Progenitor cell of endocrine pancreas (in vitro differentiated cells): ENCODE measurements at regions not wholly inside any gene's neighbourhood (a gene's known extent, or its start where the extent isn't known, plus 50 kb on each side); places are given as distances from the start of the nearest gene placed in this dataset.
"Not testable (repeated sequence)": the region's sequence is repeated elsewhere in the genome, so short reads cannot be mapped to it uniquely, and the experiment has no call there.

Source experiments
- DNase-seq: peaks from one replicate; pipeline ENCODE4 v3.0.0; 2021; ENCODE audit warnings: low spot score; ENCODE audit not compliant: unreplicated experiment
- H3K27ac Mint-ChIP-seq: 2 replicates; pipeline ENCODE4 v1.8.0; 2021; ENCODE audit warnings: mild to moderate bottlenecking, moderate library complexity, mixed read lengths
- H3K27me3 Mint-ChIP-seq: 2 replicates; pipeline ENCODE4 v1.8.0; 2021; ENCODE audit warnings: mixed read lengths
- H3K36me3 Mint-ChIP-seq: 2 replicates; pipeline ENCODE4 v1.8.0; 2022; ENCODE audit warnings: mixed read lengths; ENCODE audit not compliant: insufficient read depth
- H3K4me1 Mint-ChIP-seq: 2 replicates; pipeline ENCODE4 v1.8.0; 2021; ENCODE audit warnings: low read depth, mixed read lengths
- H3K4me3 Mint-ChIP-seq: 2 replicates; pipeline ENCODE4 v1.8.0; 2021; ENCODE audit warnings: low read depth, mild to moderate bottlenecking, moderate library complexity, mixed read lengths
- H3K9me3 Mint-ChIP-seq: 2 replicates; pipeline ENCODE4 v1.8.0; 2021; ENCODE audit warnings: low read depth, mixed read lengths
- CTCF ChIP-seq: fragments of 200-600 bp; sonication (generic); IDR thresholded peaks from one replicate; pipeline ENCODE4 v1.5.0; 2021; ENCODE audit warnings: antibody characterized with exemption, mild to moderate bottlenecking; ENCODE audit not compliant: unreplicated experiment

GRCh38 chr3:176619833-176620232 is 577.4 kb downstream of the TBL1XR1 start:
- peaks cover 7% of the 10 kb centered on the region for H3K4me1 Mint-ChIP-seq
- TF ChIP-seq CTCF: no peak
- no peak for DNase-seq
- H3K27me3 Mint-ChIP-seq: no peaks in the 10 kb centered on the region
- H3K36me3 Mint-ChIP-seq: no peaks in the 10 kb centered on the region
- no peak overlapping the region for H3K27ac Mint-ChIP-seq
- H3K4me3 Mint-ChIP-seq: no peak overlapping the region
- H3K9me3 Mint-ChIP-seq: peaks cover 7% of the 10 kb centered on the region

GRCh38 chr3:176615826-176616225 is 581.5 kb downstream of the TBL1XR1 start:
- Mint-ChIP-seq H3K27ac (no peak overlapping the region), H3K9me3 (peaks cover 7% of the 10 kb centered on the region), H3K4me1 (no peaks in the 10 kb centered on the region), H3K36me3 (no peaks in the 10 kb centered on the region), H3K4me3 (no peak overlapping the region), H3K27me3 (no peaks in the 10 kb centered on the region)
- no peak for TF ChIP-seq CTCF
- no peak for DNase-seq

GRCh38 chr3:176611703-176612102 is 585.6 kb downstream of the TBL1XR1 start:
- H3K4me1 Mint-ChIP-seq: no peaks in the 10 kb centered on the region
- no peak for DNase-seq
- no peaks in the 10 kb centered on the region for H3K36me3 Mint-ChIP-seq
- H3K27ac Mint-ChIP-seq: no peak overlapping the region
- H3K4me3 Mint-ChIP-seq: no peak overlapping the region
- H3K27me3 Mint-ChIP-seq: no peaks in the 10 kb centered on the region
- no peak for TF ChIP-seq CTCF
- peaks cover 3% of the 10 kb centered on the region for H3K9me3 Mint-ChIP-seq

- Mint-ChIP-seq H3K27ac (no peak overlapping the region), H3K4me3 (no peak overlapping the region), H3K4me1 (no peaks in the 10 kb centered on the region), H3K36me3 (no peaks in the 10 kb centered on the region), H3K9me3 (peaks cover 11% of the 10 kb centered on the region), H3K27me3 (no peaks in the 10 kb centered on the region)
- no peak for DNase-seq
- TF ChIP-seq CTCF: no peak
These were observed 587.9 kb downstream of the TBL1XR1 start for GRCh38 chr3:176609361-176609760.

GRCh38 chr3:176605553-176605952 is 591.7 kb downstream of the TBL1XR1 start:
- H3K36me3 Mint-ChIP-seq, H3K4me3 Mint-ChIP-seq, H3K27ac Mint-ChIP-seq, DNase-seq, H3K4me1 Mint-ChIP-seq, H3K27me3 Mint-ChIP-seq: not testable (repeated sequence)
- H3K9me3 Mint-ChIP-seq: peaks cover 17% of the 10 kb centered on the region

GRCh38 chr3:176595307-176595706 is 602.0 kb downstream of the TBL1XR1 start:
- Mint-ChIP-seq H3K9me3 (no peaks in the 10 kb centered on the region), H3K27me3 (no peaks in the 10 kb centered on the region), H3K4me1 (peaks cover 17% of the 10 kb centered on the region), H3K36me3 (peaks cover 2% of the 10 kb centered on the region), H3K4me3 (no peak overlapping the region), H3K27ac (no peak overlapping the region)
- DNase-seq: no peak
- TF ChIP-seq CTCF: no peak
